Glomerular visceral epithelial cell (primary cell): ENCODE measurements at regions not wholly inside any gene's neighbourhood (a gene's known extent, or its start where the extent isn't known, plus 50 kb on each side); places are given as distances from the start of the nearest gene placed in this dataset.
"Not testable (repeated sequence)": the region's sequence is repeated elsewhere in the genome, so short reads cannot be mapped to it uniquely, and the experiment has no call there.

ENCODE experiments used
- DNase-seq: peaks from one replicate; pipeline ENCODE4 v3.0.0-alpha.2; 2016; ENCODE audit errors: extremely low spot score

- no peak for DNase-seq
Observed at GRCh38 chr16:26791169-26791568, 275.6 kb upstream of the C16orf82 start.

DNA sequence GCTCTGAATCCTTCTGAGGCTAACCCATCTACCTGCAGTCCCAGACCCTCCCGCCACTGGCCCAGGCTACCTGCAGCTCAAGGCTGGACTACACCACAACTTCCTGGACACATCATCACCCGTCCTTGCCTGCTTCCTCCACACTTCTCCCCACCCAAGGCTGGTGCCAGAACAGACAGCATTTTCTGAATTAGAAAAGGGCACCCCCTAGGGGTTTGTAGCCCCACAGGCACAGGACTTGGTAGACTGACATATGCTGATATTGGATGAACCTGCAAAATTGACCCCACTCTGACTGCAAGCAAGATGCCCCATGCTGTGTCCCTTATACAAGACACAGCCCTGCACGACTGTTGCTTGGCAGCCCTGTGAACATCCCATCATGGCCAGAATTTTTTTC lies 271.5 kb upstream of the C16orf82 start:
- DNase-seq, result no peak

GRCh38 chr16:26801628-26802027 lies 265.1 kb upstream of the C16orf82 start:
- DNase-seq, result no peak

DNA sequence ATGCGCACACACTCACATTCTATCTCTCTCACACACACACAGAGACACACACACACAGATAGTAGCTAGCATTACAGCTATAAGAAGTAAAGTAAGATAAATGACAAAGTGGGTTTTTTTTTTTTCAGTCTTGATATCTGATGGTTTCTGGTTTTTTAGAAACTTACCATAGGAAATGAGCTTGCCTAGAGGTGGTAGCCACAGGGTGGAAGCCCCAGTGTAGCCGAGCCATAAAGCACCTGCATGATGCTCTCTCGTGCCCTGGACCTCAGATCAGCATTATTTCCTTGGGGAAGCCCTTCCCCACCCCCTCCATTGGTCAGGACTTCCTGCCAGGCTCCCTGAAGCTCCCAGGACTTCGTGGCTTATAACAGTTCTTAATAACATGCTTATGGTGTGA lies 264.3 kb upstream of the C16orf82 start:
- no peak for DNase-seq

DNA sequence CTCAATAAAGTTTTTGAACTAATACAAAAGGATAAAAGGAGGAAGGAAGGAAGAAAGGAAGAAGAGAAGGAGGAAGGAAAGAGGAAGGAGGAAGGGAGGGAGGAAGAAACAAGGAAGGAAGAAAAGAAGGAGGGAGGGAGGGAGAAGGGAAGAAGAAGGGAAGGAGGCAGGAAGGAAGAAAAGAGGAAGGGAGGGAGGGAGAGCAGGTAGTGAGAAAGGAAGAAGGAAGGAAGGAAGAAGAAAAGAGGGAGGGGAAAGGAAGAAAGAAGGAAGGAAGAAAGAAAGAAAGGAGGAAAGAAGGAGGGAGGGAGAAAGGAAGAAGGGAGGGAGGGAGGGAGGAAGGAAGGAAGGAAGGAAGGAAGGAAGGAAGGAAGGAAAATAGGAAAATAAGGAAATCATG lies 263.8 kb upstream of the C16orf82 start:
- DNase-seq, result no peak

GRCh38 chr16:26806657-26807056 lies 260.1 kb upstream of the C16orf82 start:
- no peak for DNase-seq

- DNase-seq, result no peak
Observed at GRCh38 chr16:26809461-26809860, 257.3 kb upstream of the C16orf82 start.

GRCh38 chr16:26816266-26816665 lies 250.5 kb upstream of the C16orf82 start:
- no peak for DNase-seq

- DNase-seq, result no peak
Observed at GRCh38 chr16:26816885-26817571, 249.7 kb upstream of the C16orf82 start.

DNA sequence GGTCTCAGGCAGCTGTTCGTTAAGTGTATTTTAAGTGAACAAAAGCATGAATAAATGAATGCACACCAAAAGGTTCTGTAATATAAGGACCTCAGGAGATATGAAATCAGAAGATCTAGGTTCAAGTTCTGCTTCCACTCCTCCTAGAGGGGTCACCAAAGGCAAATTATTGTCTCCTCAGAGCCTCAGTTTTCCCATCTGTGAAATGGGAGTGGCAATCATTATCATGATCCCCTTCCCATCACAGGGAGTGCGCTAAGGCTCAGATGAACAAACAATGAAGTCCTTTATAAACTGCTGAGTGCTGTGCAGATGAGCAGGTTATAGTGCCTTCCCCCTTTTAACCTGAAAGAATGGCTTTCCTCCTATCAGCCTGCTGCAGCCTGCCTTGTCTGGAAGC lies 248.3 kb upstream of the C16orf82 start:
- no peak for DNase-seq

DNA sequence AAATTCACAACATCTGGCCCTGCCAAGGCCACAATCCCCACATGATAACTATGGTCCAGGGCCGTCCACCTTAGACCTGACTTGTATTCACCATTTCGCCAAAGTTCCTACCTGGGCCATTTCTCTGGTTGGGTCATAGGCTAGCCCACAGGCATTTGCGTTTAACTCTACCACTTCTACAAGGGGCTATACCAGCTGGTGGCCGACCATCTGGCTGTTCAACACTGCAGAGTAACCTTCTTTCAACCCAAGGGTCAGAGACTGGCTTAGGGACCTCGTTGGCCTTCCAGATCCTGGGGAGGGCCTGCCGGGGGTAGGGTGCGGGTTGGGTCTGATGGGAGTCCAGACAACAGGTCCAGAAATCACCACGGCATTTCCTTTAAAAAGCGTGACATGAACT lies 242.3 kb upstream of the C16orf82 start:
- DNase-seq, result no peak

GRCh38 chr16:26826500-26826899 lies 240.2 kb upstream of the C16orf82 start:
- no peak for DNase-seq

DNA sequence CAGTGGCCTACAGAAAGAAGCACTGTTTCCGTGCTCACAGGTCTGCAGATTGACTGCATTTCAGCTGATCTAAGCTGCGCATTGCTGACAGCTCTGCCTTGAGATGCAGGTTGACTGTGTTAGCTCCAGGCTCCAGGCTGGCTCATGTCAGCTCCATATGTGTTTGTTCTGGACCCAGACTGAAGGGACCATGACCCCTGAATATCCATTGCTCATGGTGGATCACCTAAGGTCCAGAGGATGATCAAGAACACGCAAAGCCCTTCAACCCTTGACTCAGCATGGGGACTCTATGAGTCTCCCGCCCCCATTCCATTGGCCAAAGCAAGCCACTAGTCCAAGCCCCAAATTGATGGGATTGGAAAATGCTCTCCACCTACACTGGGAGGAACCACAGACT lies 239.3 kb upstream of the C16orf82 start:
- DNase-seq, result no peak

GRCh38 chr16:26830428-26831127 lies 236.1 kb upstream of the C16orf82 start:
- DNase-seq, result no peak

GRCh38 chr16:26836114-26836513 lies 230.6 kb upstream of the C16orf82 start:
- DNase-seq, result not testable (repeated sequence)

GRCh38 chr16:26838931-26839330 lies 227.8 kb upstream of the C16orf82 start:
- DNase-seq, result no peak

DNA sequence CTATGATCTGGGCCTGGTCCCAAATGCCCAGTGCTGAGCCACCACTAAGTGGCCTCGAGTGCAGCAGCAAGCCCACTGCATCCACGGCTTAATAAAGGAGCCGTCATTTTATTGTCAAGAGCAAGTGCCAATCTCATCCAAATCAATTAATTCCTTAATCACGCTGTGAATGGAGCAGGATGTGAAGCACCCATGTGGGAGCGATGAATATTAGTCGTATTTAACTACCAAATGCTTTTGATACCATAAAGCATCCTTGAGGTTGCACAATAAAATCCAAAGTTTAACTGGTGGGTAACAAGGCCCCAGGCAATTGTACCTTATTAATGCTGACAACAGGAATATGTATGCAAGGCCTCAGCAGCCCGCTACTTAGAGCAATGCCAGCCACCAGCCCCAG lies 226.0 kb upstream of the C16orf82 start:
- no peak for DNase-seq

DNA sequence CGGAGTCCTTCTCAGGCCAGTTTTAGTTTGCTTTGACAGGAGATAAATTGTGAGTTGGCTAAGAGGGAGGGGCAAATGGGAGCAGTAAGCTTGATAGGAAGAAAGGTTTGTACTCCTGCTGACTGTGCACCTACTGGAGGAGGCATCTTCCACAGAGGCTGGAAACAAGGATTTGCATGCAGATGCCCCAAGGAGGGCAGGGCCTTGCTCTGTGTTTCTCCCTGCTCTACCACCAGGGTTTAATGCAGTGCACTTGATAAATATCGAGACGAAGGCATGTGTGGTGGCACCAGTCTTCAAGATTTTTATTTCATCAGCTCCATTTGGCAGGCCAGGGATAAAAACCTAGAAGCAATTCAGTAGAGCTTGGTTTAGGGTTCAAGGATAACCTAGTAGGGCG lies 210.5 kb upstream of the C16orf82 start:
- no peak for DNase-seq

DNA sequence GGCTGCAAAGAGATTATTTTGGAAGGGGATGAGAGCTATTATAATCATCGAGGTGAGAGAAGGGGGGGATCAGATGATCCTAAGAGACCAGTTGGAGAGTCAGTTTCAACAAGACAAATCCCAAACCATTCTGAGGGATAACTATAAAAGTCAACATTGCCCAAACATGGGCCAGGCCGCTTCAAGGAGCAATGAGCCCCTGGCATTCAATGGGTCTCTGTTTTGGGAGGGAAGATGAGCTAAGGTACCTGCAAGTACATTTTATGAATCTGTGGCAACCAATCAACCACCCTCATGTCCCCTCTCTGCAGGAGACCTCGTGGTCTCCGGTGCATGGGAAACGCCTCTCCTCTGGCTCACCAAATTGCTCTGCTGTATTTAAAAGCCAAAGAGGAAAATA lies 209.9 kb upstream of the C16orf82 start:
- DNase-seq, result no peak

DNA sequence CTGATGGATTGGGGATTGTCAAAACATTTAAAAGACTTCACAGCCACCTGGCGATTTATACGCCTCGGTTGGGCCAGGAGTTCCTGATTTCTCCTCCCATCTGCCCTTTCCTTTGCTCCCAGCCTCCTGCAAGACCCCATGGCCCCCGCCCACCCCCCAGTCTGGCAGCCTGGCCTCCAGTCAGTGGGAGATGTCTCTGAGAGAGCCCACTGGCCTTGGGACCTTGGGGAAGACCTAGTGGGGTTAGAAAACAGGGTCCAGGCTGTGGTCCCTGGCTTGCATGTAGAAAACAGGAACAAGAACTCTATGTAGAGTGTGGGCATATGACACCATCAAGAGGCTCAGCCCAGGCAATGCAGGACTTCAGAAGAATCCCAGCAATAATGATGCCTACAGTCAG lies 209.4 kb upstream of the C16orf82 start:
- DNase-seq, result no peak

GRCh38 chr16:26860506-26860905 lies 206.2 kb upstream of the C16orf82 start:
- DNase-seq, result no peak

DNA sequence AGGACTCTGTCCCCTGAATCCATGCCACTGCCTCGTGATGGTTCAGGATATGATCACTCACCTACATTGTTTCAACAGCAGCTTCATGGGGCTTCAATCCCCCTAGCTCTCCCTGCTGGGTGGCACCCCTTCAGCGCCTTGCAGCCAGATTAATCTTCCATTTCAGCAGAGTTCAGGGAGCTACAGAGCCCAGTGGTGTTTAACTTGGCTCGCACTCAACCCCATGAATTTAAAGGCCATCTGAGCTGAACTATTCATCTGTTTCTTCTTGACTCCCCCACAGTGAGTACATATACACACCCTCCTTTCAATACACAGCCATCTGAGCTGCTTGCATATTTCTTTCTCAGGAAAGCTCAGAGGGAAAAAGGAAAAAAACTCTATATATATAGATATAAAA lies 202.8 kb upstream of the C16orf82 start:
- no peak for DNase-seq

DNA sequence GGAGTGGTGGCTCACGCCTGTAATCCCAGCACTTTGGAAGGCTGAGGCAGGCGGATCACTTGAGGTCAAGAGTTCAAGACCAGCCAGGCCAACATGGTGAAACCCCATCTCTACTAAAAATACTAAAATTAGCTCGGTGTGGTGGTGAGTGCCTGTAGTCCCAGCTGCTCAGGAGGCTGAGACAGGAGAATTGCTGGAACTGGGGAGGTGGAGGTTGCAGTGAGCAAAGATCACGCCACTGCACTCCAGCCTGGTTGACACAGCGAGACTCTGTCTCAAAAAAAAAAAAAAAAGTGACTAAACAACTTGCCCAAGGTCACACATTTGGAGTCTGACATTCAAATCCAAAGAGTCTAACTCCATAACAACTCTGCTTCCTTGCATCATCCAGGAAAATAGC lies 192.4 kb upstream of the C16orf82 start:
- not testable (repeated sequence) for DNase-seq

DNA sequence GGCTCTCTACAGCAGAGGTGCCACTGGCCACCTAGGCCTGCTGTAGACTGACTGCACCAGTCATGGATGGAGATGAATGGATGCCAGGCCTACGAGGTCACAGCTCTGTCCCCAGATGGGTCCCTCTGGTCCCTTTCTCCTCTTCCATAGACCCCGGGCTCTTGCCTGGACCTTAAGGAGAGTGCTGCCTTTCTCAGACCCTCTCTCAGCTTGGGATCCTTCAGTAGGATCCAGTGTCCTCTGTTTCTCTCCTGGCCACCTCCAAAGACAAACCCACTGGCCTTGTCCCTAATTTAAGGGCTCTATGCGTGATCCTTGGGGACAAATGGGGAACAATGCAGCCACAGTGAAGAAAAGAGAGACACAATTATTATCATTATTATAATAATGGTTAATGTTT lies 189.3 kb upstream of the C16orf82 start:
- no peak for DNase-seq
